ENCODE measurements at regions not wholly inside any gene's neighbourhood (a gene's known extent, or its start where the extent isn't known, plus 50 kb on each side); places are given as distances from the start of the nearest gene placed in this dataset.

DNA sequence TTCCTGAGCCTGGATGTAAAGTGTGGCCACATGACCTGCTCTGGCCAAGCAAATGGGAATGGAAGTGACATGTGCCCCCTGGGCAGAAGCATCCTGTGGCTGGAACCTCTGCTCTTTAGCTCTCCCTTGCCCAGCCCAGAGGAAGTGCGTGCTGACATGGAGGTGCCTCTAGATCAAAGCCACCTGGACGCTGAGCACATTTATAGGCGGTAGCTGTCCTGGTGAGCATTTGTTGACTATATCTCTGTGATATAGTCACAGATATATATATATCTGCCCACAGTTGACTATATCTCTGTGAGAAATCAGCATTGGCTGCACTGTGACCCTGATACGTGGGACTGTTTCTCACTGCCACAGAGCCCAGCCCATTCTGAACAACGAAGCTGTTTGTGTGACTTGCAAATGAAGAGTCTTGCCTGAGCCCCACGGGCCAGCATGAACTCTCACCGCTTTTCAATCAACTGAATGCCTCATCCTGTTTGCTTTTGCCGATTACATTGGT is 118.8 kb downstream of the C16orf95 start:
- no peak for TF ChIP-seq POLR2AphosphoS5 (IDR thresholded peaks at IDR 0.05)
- TF ChIP-seq, protein P1, sequence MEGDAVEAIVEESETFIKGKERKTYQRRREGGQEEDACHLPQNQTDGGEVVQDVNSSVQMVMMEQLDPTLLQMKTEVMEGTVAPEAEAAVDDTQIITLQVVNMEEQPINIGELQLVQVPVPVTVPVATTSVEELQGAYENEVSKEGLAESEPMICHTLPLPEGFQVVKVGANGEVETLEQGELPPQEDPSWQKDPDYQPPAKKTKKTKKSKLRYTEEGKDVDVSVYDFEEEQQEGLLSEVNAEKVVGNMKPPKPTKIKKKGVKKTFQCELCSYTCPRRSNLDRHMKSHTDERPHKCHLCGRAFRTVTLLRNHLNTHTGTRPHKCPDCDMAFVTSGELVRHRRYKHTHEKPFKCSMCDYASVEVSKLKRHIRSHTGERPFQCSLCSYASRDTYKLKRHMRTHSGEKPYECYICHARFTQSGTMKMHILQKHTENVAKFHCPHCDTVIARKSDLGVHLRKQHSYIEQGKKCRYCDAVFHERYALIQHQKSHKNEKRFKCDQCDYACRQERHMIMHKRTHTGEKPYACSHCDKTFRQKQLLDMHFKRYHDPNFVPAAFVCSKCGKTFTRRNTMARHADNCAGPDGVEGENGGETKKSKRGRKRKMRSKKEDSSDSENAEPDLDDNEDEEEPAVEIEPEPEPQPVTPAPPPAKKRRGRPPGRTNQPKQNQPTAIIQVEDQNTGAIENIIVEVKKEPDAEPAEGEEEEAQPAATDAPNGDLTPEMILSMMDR (IDR thresholded peaks at IDR 0.05), result no peak
